ENCODE measurements at regions not wholly inside any gene's neighbourhood (a gene's known extent, or its start where the extent isn't known, plus 50 kb on each side); places are given as distances from the start of the nearest gene placed in this dataset.
"Not testable (repeated sequence)": the region's sequence is repeated elsewhere in the genome, so short reads cannot be mapped to it uniquely, and the experiment has no call there.

- no peak for TF ChIP-seq CTCF (IDR thresholded peaks at IDR 0.05; ENCODE audit: borderline replicate concordance, insufficient read depth, low read depth, low read length)
- H3K4me3 ChIP-seq (ENCODE audit: low read depth, low read length) = no peak overlapping the region
Observed at GRCh38 chr1:4482526-4482925, 171.9 kb upstream of the AJAP1 start.

- no peak for TF ChIP-seq CTCF (IDR thresholded peaks at IDR 0.05; ENCODE audit: borderline replicate concordance, insufficient read depth, low read depth, low read length)
- H3K4me3 ChIP-seq (ENCODE audit: low read depth, low read length) = no peak overlapping the region
Observed at GRCh38 chr1:4483021-4483625, 171.3 kb upstream of the AJAP1 start.

- H3K4me3 ChIP-seq (ENCODE audit: low read depth, low read length) = no peak overlapping the region
- no peak for TF ChIP-seq CTCF (IDR thresholded peaks at IDR 0.05; ENCODE audit: borderline replicate concordance, insufficient read depth, low read depth, low read length)
Observed at GRCh38 chr1:4485398-4485797, 169.0 kb upstream of the AJAP1 start.

GRCh38 chr1:4485878-4486277 is 168.5 kb upstream of the AJAP1 start:
- no peak for TF ChIP-seq CTCF (IDR thresholded peaks at IDR 0.05; ENCODE audit: borderline replicate concordance, insufficient read depth, low read depth, low read length)
- H3K4me3 ChIP-seq (ENCODE audit: low read depth, low read length) = no peak overlapping the region

GRCh38 chr1:4486408-4487120 is 167.8 kb upstream of the AJAP1 start:
- no peak for TF ChIP-seq CTCF (IDR thresholded peaks at IDR 0.05; ENCODE audit: borderline replicate concordance, insufficient read depth, low read depth, low read length)

GRCh38 chr1:4488018-4488417 is 166.4 kb upstream of the AJAP1 start:
- H3K4me3 ChIP-seq (ENCODE audit: low read depth, low read length) = no peak overlapping the region
- no peak for TF ChIP-seq CTCF (IDR thresholded peaks at IDR 0.05; ENCODE audit: borderline replicate concordance, insufficient read depth, low read depth, low read length)

More at GRCh38 chr1:4486408-4487120, 167.8 kb upstream of the AJAP1 start:
- no peak overlapping the region for H3K4me3 ChIP-seq (ENCODE audit: low read depth, low read length)

GRCh38 chr1:4489486-4489885 is 164.9 kb upstream of the AJAP1 start:
- no peak overlapping the region for H3K4me3 ChIP-seq (ENCODE audit: low read depth, low read length)
- TF ChIP-seq CTCF (IDR thresholded peaks at IDR 0.05; ENCODE audit: borderline replicate concordance, insufficient read depth, low read depth, low read length) = no peak

GRCh38 chr1:4489992-4490391 is 164.4 kb upstream of the AJAP1 start:
- H3K4me3 ChIP-seq (ENCODE audit: low read depth, low read length) = not testable (repeated sequence)
